ENCODE measurements at regions not wholly inside any gene's neighbourhood (a gene's known extent, or its start where the extent isn't known, plus 50 kb on each side); places are given as distances from the start of the nearest gene placed in this dataset.
A peak's percentile ranks its signal among the peaks of the same experiment; 100 is the strongest.

DNA sequence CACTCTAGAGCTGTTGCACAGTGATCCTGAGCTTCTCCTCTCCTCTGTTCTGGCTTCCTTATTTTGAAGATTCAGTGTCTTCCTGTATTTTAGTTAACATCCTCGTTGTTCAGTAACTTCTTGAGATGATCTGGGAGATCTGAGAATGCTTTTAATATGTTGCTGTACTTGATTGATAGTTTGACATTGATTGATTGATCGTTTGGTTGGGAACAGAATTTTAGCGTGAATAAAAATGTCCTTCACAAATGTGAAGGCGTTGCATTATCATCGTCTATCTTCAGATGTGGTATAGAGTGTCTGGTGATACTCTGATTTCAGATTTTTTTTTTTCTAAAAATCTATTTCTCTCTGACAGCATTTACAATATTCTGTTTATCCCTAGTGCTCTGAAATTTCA is 80.1 kb upstream of the KLF12 start:
- no peak for ATAC-seq

GRCh38 chr13:74210693-74211393 is 76.6 kb upstream of the KLF12 start:
- no peak for ATAC-seq

DNA sequence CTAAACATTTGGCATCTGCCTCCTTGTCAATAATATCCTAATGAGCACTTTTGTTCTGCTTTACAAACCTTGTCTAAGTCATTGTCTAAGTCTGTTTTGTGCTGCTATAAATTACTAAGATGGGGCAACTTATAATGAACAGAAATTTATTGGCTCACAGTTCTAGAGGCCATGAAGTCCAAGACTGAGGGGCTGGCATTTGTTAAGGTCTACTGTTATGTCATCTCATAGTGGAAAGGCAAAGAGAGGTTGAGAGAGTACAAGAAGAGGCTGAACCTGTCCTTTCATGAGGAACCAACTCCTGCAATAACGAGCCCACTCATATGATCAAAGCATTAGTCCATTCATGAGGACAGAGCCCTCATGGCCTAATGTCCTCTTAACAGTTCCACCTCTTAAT is 72.7 kb upstream of the KLF12 start:
- no peak for ATAC-seq

DNA sequence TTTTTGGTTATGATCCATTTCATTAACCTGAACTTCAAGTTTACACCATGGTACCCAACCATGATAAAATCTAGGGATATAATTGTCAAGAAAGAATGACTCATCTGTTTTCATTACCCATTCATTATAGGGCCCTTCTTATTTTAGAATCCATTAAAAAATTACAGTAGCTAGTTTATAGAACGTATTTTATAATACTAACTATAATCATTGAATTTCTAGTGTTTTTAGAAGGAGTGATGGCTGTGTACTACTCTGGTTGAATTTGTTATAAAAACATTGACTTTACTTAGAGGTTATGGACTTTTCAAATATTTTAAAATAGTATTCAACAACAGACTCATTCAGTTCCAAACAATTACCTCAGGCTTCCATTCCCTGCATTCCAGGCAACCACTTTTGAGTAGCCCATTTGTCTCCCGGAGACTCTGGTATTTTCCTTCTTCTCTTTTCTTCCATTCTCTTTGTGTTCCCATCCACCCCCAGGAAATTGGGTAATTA is 71.9 kb upstream of the KLF12 start:
- no peak for ATAC-seq

DNA sequence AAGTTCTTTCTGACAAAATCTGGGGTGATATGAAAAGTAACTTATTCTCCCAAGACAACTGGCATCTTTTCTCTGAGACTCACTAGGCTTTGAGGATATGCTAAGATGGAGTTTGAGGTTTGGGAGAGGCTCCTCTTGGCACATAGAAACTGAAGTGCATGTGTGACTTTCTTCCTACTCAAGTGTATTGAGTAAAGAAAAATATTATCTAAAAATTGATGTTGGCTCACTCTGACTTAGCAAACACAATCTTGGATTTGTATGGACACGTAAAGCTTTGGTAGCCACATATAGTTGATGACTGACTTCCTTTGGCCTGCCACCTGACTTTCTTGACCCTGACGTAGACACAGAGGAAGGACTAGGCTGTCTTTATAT is 71.1 kb upstream of the KLF12 start:
- no peak for ATAC-seq

DNA sequence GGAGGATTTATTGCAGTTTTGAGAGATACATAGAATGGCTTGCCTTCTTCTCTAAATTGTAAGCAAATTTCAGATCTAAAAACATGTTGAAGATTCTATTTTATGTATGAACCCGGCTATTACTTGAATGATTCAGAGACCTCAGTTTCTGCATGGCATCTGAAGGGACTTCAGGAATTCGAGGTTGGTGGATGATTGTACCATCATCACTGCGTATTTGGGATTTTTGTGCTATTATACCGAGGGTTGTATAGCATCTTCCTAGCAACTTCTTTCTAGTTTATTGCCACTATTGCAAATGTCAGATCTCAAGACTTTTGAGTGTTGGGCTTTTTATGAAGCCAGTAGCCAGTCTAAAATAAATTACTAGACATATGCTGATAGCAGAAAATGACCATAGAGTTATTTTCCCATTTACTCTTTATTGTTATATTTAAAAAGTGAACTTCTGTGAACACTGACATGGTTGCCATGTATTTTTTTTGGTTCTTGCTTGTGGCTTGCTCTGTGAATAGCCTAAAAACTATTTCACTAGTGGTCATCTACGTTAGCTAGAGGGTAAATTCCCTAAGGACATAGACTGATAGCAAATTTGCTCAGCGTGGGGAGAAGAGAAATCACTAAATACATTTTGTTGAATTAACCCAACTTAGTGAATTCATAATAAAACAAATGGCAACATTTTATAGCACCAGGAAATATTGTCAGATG is 70.6 kb upstream of the KLF12 start:
- ATAC-seq, result no peak

DNA sequence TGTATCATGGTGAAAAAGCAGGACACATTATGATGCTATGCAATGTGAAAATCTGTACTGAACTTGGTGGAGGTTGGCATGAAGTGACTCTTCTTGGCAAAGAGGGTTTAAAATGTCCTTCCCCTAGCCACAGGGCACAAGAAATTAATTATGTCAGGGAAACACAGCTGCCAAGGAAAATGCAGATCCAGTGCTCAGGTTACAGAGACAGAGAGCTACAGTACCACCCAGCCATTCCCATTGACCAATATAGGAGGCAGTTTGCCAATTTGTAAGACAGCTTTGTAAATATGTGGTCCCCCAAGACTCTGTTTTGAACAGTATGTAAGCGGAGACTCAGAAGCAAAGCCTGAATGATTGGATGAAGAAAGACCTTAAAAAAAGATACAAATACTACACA is 69.4 kb upstream of the KLF12 start:
- ATAC-seq, result no peak

DNA sequence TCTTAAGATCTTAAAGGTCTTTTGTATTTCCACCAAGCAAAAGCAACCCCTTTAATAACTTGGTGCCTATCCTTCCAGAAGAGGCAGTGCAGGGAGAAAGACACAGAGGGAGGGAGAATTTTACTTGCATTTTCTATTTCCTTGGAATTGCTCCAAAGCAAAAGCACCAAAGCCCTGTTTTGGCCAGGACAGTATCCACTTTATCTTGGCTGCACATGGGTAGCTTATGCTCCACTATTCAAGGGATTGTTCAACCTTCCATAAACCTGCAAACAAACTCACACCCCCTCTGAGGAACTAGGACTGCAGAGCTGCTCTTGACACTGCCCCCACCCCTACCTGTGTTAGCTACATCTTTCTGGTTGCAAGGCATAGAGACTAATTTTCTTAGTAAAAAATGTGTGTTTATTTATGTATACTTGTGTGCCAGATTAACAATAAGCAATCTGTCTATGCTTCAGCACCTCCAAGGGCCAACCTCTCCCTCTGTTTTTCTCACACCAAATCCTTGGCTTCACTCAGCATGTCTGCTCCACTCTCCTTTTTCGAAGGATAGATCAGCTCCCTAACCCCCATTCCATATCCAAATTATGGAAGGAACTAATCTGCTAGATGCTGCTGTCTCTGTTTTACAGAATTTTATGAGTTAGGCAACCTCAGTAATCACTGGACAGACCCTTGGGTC is 68.1 kb upstream of the KLF12 start:
- ATAC-seq, result no peak

GRCh38 chr13:74201530-74201929 is 67.3 kb upstream of the KLF12 start:
- ATAC-seq, result no peak

DNA sequence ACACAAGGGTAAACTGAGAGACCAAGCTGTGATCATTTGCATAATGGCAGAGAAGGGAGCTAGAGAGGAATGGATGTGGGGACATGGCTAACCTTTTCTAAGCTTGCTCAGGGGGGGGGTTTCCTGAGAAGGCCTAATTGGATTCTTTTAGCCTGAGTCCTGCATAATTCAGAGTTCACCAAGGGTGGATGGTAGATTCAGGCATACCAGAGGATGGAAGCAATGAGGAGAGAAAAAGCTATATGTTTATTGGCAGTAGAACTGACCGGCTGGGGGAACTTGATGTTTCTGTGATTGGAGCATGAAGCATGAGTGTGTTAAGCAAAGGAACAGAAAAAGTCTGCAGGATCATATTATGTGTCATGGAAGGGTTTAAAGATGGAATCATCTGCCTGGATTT is 65.9 kb upstream of the KLF12 start:
- no peak for ATAC-seq

DNA sequence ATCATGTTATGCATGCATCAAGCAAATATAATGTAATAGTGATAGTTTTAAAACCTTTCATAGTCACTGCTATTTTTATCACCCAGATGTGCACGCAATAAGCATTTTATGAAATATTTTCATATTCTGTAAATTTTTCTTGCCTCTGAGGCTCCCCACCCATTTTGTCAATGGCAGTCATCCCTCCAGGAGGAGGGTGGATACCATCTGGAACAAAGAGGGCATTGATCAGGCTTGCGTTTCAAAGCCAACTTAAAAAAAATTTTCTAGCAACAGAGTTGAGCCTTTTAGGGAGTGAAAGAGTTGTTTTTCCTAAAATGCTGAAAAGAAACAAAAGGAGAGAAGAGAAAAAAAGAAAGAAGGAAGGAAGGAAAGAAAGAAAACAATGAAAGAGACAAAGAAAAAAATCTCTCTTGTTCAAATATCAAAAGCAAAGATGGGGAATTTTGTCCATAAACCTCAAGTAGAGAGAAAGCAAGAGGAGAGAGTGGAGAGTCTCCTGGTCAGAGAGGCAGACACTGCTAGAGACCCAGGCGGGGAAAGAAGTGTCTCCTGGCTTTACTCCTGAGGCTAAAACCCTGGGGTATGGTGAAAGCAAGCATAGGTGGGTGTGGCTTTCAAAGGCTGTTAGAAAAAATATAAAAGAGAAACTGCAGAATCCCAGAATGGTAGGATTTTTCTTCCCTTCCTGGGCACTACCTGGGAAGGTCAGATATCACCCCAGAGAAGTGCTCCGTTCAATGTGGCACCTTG is 63.6 kb upstream of the KLF12 start:
- ATAC-seq, result no peak

DNA sequence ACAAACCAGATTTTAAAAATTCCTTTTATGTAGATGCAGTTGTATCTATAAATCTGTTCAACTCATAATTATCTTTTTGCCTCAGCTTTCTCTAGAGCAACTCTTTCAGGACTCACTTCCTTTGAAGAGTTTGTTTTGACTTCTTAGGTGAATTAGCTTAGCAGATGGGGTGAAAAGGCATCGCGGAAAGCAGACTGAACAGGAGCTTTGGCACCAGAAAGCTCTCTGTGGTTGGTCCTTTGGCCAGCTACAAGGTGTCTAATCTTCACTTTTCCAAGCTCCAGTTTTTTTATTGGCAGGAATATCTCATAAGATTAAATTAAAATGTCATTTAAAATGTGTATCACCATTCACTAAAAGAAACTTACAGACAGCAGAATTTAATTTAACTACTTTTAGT is 60.6 kb upstream of the KLF12 start:
- ATAC-seq, result no peak

DNA sequence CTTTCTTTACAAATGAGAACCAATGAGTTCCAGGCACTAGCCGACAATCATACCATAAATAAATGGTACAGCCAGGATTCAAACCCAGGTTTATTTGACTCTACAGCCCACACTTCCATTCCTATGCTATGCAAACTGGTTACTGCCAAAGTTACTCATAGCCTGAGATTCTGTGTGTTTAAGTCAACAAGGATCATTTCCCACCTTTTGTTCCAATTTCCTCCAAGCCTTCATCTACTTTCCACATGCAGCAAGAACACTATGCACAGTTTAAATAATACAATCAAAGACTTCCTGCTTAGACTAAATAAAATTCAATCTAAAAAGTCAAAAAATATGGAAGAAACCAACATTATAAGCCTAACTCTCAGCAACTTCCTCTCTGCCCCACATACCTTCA is 59.2 kb upstream of the KLF12 start:
- ATAC-seq, result no peak

GRCh38 chr13:74191410-74191809 is 57.2 kb upstream of the KLF12 start:
- ATAC-seq, result peak; percentile 35 to 73

- peak in 1 of 2 donors; percentile 43 for ATAC-seq
Observed at GRCh38 chr13:74190999-74191398, 56.8 kb upstream of the KLF12 start.

DNA sequence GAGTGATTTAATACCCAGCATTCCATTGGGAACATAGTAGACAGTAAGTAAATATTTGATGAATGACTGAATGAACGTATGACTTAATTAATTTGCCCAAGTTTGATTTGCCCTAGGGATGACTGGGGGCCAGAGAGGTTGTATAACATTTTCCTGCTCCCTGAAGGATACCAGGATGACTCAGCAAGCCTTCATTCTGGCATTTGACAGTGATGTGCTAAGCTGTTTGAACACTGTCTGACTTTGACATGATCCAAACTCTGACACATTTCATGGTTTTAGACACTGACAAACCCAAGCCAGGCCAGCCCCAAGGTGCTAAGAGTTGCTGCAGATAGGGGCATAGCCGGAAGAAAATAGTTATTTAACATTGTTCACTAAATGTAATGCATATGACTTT is 53.4 kb upstream of the KLF12 start:
- ATAC-seq, result no peak

DNA sequence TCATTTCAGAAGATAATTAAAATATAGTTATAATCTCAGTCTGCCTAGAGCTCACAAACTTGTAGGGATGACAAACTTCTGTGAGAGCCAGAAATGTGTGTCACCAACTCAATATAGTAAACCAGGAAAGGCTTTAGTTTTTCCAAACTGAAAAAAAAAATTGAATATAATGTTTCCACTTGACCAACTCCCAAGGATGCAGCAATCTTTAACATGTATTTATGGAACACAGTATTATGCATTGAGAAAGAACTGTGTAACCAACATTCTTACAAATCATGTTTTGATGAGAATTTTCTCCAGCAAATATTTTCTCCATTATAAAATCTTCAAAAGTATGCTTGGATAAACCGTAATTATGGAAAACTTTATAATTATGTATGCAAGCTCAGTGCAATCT is 50.1 kb upstream of the KLF12 start:
- ATAC-seq, result no peak

All from activated CD4-positive, CD25-positive, alpha-beta regulatory T cell treated with anti-CD3 and anti-CD28 coated beads, Interleukin-2, amount 50 U/mL, for 24 hours (primary cell).